Body of pancreas (tissue), 4 donors: ENCODE measurements at regions not wholly inside any gene's neighbourhood (a gene's known extent, or its start where the extent isn't known, plus 50 kb on each side); places are given as distances from the start of the nearest gene placed in this dataset.

Experiments
- POLR2A ChIP-seq, 3 donors: fragments of 450-650 bp; IDR thresholded peaks; one replicate each; pipeline ENCODE4 v1.6.1; 2016; ENCODE audit warnings: antibody characterized with exemption in 3 of 3, mild to moderate bottlenecking in 2 of 3
- TF ChIP-seq, protein P1 (sequence below), 7 experiments: fragments of 450-650 bp in 4 of 7; fragments of 200-600 bp in 3 of 7; sonication (generic) in 3 of 7; IDR thresholded peaks; one replicate each; pipeline ENCODE4 v1.5.1; 2016 to 2019; ENCODE audit warnings: antibody characterized with exemption in 7 of 7

DNA sequence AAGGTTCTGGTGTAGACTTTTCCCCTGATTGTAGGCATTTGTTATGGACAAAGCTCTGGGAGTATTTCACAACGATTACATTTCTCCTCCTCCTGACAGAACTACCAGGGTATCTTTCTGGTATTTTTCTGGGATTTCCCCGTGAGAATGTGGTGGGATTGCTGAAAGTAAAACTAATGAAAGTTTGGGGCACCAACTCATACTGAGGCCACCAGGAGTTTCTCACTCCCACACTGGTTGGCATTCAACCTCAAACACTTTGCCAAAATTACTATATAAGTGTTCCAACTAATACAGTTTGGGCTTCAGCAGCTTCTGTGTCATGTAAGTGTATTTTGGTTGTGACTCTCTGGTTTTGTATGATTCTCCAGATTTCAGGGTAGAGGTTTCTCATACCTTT lies 855.1 kb downstream of the GLUD2 start:
- TF ChIP-seq, protein P1, sequence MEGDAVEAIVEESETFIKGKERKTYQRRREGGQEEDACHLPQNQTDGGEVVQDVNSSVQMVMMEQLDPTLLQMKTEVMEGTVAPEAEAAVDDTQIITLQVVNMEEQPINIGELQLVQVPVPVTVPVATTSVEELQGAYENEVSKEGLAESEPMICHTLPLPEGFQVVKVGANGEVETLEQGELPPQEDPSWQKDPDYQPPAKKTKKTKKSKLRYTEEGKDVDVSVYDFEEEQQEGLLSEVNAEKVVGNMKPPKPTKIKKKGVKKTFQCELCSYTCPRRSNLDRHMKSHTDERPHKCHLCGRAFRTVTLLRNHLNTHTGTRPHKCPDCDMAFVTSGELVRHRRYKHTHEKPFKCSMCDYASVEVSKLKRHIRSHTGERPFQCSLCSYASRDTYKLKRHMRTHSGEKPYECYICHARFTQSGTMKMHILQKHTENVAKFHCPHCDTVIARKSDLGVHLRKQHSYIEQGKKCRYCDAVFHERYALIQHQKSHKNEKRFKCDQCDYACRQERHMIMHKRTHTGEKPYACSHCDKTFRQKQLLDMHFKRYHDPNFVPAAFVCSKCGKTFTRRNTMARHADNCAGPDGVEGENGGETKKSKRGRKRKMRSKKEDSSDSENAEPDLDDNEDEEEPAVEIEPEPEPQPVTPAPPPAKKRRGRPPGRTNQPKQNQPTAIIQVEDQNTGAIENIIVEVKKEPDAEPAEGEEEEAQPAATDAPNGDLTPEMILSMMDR (IDR thresholded peaks at IDR 0.05): no peak
- no peak for TF ChIP-seq POLR2A (IDR thresholded peaks at IDR 0.05)
